NCI-H128 (cell line): ENCODE measurements at regions not wholly inside any gene's neighbourhood (a gene's known extent, or its start where the extent isn't known, plus 50 kb on each side); places are given as distances from the start of the nearest gene placed in this dataset.
"Not testable (repeated sequence)": the region's sequence is repeated elsewhere in the genome, so short reads cannot be mapped to it uniquely, and the experiment has no call there.

Experiments used
- DNase-seq: peaks from one replicate; lab custom pipeline; 2025; ENCODE audit not compliant: unreplicated experiment; lab: John Stamatoyannopoulos, UW

DNA sequence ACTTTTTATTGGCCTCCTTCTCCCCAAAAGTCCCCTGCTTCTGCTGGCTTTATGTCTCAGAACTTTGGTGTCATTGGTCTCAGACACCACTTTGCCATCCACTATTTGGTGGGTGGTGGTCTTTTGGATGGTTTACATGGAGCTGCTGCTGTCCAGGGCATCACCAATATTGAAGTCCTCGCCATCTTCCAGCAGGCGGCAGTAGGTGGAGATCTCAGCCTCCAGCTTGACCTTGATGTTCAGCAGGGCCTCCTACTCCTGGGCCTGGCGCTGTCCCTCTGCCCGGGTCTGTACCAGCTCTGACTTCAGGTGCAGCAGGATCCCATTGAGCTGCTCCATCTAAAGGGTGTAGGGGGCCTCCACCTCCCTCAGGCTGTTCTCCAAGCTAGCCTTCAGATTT, 148.4 kb upstream of the FOXA2 start:
- no peak for DNase-seq

DNA sequence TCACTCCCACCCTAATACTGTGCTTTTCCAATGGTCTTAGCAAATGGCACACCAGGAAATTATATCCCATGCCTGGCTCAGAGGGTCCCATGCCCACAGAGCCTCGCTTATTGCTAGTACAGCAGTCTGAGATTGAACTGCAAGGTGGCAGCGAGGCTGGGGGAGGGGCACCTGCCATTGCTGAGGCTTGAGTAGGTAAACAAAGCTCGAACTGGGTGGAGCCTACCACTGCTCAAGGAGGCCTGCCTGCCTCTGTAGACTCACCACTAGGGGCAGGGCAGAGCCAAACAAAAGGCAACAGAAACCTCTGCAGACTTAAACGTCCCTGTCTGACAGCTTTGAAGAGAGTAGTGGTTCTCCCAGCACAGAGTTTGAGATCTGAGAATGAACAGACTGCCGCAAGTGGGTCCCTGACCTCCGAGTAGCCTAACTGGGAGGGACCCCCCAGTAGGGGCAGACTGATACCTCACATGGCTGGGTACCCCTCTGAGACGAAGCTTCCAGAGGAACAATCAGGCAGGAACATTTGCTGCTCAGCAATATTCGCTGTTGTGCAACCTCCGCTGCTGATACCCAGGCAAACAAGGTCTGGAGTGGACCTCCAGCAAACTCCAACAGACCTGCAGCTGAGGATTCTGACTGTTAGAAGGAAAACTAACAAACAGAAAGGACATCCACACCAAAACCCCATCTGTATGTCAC, 150.7 kb upstream of the FOXA2 start:
- not testable (repeated sequence) for DNase-seq

DNA sequence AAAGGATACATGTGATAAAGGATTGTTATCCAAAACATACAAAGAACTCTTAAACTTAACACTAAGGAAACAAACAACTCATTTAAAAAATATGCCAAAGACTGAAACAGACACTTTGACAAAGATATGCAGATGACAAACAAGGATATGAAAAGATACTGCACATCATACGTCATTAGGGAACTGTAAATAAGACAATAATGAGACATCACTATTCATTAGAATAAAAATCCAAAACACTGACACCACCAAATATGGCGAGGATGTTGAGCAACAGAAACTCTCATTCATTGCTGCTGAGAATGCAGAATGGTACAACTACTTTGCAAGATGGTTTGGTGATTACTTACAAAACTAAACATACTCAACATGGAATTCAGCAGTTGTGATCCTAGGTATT, 156.5 kb upstream of the FOXA2 start:
- no peak for DNase-seq

DNA sequence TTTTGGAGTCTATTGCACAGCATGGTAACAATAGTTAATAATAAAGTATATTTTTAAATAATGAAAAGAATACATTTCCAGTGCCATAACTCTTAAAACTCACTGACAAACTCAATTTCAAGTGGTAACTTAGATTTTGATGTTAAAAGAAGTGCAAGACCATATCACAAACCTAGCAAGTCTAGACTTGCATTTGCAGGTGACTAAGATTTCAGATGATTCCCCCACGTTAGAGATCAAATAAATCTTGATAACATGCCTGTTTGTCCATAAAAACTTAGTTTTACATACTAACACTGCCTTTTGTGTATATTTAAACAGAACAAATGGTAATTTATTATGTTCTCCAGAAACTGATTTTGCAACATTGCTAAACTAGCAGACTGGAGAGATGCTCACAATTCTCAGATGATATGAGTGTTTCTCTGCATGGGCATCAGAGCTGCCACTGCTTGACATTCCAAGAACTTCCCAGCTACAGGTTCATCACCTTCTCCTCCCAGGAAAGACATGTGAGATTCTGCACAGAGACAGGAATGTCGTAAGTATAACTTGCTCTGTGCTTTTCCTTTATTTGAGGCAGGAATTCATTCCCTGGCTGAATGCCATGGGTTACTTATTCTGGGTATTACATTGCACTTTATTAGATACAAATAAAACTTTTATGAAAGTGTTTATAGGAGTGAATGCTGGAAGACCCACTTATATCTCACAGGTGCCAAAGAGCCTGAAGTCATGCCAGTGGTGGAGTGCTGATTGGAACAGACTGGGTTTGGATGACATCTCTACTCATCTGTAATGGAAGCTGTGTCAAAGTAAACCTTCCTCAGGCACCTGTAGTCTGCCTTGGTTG, 160.2 kb upstream of the FOXA2 start:
- no peak for DNase-seq

DNA sequence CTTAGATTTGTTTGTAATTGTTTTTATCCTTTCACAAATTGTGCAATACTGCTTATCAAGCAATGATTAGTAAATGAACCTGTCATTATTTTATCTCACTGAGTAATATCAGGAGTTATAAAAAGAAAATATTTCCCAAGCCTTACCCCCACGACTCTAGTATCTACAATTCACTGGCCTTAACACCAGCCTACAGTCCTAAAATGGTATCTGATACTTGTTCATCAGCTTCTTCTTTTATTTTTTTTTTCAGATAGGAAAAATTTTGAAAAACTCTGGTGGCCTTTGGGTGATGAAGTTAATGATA, 160.8 kb upstream of the FOXA2 start:
- no peak for DNase-seq

DNA sequence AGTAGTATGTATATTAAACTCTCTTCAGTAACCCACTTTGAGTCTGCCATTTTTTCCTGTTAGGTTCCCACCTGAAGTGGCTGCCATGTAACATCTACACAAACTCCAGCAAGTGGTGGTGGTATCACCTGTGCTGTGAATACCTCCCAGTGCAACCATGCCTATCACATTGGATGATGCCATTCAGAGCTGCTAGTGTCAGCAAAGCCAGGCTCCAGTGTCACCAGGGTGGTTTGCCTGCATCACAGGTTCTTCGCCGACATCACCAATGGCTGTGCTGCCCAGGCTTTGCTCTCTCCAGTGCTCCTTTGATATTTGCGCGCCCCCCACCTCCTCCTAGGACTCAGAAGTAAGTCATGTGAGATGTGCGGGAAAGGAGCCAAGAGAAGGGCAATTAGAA, 162.6 kb upstream of the FOXA2 start:
- DNase-seq, result no peak

DNA sequence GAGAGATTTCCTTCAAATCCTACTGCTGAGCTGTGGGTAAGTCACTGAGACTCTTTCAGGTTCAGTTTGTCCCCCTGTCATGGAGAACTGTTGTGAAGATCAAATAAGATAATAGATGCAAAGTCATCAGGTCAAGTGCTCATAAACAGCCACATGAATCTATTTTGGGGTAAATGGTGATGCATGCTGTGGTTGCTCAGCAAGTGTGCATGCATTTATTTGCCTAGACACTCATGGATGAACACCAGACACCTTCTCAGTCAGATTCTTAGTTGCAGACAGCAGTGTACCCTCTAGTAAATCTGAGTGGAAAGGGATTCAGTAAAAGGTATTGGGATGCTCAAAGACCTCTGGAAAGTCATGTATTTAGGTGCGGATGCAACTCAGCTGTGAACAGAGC, 168.0 kb upstream of the FOXA2 start:
- DNase-seq, result no peak

DNA sequence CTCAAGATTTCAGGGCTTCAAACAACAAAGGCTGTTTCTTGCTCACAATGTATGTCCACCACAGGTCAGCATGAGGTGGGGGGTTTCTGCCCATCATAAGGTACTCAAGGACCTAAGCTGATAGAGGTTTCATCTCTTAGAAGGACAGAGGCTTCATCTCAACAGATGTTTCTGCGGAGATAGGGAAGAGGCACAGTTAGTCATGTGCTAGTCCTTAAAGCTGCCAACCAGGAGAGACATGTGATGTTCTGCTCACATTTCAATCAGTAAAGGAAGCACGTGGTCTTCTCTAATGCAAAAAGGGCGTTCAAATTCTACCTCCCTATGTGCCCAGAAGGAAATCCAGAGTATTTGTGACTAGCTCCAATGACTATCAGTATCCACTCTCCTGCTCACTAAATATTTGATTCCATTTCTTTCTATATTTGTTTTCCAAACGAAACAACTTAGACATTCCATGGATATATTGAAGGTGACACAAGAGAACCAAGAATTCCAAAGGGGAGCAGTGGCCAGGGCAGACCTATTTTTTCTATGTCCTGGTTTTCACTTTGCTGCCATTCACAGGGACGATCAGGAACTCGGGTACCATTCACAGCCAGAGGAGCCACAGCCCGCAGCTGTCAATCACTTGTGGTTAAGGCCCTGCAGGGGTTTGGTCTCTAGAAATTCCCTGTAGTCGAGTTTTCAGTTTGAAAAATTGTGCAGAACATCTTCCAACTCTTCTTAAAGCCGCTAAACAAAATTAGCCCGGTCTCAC, 173.2 kb upstream of the FOXA2 start:
- DNase-seq, result no peak

DNA sequence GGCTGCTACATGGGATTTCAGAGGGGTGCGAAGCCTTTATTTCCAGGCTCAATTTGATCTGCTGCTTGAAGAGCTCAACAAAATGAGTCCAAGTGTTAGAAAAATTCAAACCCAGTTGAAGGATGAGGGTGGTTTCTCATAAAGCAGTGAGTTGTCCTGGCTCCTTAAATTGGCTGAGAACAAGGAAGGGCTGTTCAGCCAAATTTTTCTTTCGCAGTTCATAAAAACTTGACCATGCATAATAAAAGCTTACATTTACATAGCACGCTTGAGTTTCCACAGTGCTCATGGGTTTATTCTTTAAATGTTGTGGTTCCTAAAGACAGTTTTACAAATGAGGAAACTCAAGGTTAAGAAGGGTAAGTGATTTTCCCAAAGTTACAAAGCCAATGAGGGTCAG, 174.4 kb upstream of the FOXA2 start:
- no peak for DNase-seq

DNA sequence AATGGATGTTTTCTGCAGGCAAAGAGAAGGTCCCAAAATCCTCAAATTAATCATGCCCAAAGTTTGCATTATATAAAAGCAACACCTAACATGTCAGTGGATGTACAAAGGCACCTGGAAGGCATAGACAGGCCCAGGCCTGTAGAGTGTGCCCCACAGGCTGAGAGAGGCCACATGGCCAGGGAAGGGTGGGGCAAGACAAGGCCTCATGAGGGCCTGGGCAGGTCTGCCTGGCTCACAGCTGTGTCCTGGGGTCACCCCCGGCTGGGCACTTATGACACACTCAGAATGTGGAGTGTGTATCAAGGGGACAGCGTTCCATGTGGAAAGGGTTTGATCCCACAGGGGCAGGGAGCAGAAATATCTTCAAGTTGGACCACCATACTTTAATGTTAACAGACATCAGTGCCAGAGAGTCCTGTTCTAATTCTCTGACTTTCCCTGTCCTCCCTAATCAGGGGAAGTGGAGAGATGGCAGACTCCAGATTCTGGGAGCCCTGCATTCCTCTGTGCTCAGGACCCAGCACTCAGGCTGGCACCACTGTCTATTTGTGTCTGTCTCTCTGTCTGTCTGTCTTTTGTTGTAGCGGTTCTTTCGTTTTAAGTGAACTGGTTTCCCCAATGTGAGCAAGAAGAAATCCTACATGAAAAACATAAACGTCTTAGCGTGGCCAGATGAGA, 178.3 kb upstream of the FOXA2 start:
- no peak for DNase-seq

DNA sequence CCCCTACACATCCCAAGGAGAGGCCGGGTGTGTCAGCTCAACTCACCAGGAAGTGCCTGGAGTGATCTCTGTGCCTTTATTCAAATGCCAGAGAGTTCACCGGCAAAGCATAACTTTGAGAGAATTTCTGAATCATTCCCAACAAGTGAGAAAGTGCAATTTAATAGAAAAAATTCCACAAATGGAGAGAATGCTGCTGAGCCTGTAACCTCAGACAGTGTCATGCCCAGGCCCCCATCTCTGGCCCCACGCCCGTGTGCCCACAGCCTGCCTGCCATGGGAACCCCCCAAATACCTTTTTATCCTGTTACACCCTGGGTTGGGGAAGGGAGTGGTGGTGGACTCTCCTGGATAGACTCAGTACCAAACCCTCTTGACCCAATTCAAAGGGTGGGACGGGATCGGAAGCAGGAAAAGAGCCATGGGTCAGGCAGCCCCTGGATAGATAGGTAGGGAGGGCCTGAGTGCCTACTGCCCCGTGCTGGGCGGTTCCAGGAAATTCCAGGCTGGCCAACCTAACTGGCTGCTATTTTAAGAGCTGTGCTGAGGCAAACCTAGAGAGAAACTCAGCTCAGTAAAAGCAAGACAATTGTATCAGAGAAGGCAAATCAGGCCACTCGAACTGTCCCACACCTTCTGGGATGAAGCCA, 179.0 kb upstream of the FOXA2 start:
- no peak for DNase-seq

DNA sequence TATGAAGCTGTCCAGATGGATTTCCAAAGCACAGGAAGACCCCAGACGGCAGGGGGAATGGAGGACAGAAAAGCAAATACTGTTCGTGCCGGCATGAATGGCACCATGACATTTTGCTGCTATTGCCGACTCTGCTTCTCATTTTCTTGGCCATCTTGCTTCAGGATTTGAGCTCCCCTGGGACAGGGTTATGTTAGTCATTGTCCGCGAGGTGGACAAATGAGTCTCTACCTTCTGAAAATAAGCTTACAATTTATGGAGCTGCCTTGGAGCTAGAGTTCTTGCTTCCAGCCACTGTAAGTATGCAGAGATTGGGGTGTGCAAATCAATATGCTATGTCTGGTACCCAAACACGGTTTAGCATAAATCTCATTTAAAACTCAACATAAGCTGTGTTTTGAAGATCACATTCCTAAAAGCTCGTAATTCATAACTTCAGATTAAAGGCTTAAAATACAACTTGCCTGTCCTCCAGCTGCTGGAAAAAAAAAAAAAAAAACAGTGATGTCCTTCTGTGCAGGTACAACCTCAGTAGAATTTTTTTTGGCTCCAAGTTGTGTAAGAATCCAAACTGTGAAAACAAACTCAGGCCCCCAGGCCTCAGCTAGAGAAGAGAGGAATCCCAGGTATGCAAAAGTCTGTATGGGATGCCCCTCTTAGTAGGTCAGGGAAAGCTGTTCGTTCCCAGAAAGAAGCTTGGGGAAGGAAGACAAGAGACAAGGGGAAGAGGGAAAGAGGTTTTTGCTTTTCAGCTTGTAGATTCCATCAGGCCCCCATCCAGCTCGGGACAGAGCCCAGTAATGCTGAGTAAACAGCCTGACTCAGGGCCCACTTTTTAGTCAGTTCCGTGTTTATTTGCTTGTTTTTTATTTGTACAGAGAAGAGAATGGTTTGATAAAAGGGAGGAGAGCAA, 184.2 kb upstream of the FOXA2 start:
- DNase-seq, result no peak

DNA sequence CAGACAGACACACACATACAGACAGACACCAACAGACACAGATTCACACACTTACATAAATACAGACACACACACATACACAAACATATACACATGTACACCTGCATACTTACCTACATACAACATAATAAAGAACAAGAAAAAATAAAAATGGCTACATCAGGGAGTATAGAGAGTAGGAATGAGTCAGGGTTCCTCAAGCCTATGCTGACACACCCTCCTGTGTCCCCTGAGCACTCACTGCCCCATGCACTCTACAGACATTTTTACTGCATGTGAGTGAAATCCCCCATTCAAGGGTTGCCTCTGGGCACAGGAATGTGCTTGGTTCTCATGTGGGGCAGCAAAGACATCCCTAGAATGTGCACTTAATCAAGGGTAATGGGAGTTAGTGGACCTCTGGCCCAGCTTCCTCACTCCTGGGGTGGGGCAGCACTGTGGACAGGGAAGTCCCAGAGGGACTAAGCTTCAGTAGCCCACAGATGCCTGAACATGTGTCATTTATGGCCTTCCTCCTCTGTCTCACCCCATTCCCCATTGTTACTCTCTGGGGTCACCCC, 185.9 kb upstream of the FOXA2 start:
- no peak for DNase-seq

DNA sequence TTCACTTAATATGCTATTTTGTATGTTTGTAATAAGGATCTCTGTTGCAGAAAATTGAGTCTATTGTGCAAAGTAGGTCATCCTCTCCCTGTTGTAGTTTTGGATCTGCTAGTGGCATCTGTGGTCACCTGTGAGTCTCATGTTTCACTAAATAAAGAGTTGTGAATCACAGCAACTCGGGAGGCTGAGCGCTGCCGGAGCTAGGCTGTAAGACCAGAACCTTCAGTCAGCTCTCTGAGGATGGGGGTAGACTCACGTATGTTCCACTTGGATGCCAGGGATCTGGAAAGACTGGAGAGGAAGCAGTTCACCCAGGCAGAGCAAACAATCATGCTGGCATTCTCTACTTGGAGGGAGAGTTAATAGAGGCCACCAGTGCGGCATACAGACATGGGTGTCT, 187.3 kb upstream of the FOXA2 start:
- DNase-seq, result no peak

DNA sequence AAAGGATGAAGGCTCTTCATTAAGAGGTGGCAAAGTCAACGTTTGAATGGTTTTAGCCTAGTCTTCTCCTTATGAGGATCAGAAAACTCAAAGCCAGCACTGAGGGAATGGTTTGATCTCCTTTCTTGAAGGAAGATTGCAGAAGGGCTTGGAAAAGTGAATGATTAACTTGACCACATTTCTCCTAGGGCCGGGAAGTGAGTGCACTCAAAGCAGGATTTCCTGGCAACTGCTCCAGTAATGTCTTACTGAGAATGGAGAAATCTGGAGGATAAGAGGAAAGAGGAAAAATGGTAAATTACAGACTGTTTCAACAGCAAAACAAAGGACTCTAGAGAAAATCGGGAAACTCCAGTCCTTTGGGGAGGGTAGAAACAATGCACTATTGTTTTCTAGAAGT, 189.0 kb upstream of the FOXA2 start:
- no peak for DNase-seq

DNA sequence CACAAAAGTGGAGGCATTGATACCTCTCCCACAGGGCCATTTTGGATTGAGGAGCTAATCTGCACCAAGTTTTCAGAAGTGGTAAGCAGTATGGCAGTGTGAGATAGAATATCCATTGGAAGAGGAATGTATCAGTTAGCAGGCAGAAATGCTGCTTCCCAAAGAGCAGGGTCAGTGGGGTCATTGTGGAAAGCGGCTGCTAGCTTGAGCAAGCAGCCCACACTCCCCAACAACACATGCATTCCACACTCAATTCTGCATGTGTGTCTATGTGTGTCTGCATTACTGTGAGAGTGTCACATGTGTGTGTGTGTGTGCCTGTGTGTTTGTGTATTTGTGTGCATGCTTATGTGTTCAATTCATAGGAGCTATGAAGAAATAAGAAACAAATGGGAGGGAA, 190.9 kb upstream of the FOXA2 start:
- DNase-seq, result no peak

DNA sequence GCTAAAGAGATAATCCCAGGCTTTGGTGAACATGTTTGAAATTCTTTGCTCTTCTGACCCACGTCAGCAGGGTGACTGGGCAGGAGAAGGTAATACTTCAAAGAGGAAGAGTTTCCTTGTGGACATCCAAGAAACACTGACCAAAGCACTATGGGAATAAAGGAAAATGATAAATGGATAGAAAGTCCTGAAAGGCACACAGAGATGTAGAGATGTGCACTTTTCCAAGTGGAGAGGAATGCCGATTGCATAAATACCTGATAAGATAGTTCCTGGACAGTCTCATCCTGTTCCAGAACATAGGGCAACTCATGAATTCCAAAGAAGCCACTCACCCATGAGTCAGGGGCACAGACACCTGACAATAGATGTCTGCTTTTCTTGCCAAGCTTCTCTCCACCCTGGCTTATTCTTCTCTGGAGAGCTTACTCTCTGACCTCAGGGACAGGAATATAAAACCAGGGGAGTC, 191.3 kb upstream of the FOXA2 start:
- DNase-seq, result no peak

DNA sequence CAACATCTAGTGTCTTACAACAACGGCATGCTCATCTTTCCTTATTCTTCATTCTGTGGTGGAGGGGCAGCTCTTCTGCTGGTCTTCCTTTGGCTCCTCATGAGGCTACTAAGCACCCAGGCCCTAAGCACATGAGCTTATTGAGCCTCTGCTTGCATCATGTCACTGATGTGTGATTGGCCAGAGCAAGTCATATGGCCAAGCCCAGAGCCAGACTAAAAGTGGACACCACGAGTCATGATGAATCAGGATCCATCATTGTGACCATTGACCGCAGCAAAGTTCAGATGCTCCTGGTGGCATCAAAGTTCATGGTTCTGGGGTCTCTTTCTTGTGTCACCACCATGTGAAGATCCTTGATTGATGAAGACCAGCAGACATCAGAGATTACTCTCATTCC, 192.0 kb upstream of the FOXA2 start:
- no peak for DNase-seq

DNA sequence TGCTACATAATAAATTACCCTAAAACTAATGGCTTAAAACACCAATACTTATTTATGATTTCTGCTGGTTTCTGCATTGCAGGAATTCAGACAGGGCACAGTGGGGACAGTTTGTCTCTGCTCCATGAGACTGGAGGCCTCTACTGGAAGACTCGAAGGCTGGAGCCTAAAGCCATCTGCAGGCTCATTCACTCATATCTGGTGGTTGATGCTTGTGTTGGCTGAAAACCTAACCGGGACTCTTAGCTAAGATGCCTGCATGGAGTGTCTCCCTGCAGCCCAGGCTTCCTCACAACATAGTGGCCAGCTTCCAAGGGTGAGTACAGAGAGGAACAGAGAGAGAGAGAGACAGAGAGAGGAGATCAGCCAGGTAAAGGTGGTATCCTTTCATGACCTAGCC, 195.5 kb upstream of the FOXA2 start:
- DNase-seq, result no peak

DNA sequence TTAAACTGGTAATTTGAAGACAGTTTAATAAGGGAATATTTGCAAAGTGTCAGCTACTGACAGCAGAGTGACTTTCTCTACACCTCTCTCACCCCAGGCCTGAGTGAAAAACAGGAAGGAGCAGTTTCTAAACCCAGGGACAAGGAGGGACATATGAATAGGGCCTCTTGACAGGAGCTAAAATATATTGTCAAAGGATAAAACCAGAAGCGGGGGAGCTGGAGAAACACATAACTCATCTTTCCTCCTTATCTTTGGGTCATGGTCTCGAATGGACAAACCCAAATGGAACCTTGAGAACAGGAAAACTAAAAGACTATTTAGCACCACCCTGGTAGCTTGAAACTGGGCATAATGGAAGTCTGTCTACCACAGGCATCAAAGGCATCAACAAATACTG, 197.5 kb upstream of the FOXA2 start:
- no peak for DNase-seq
